ENCODE measurements at regions not wholly inside any gene's neighbourhood (a gene's known extent, or its start where the extent isn't known, plus 50 kb on each side); places are given as distances from the start of the nearest gene placed in this dataset.

GRCh38 chr2:187978356-187978755, 313.3 kb upstream of the GULP1 start (continued):
- TF ChIP-seq CHD7 (IDR thresholded peaks at IDR 0.05; ENCODE audit: insufficient replicate concordance, low read length) (no peak), KDM4A (IDR thresholded peaks at IDR 0.05; ENCODE audit: low read depth, low read length, severe bottlenecking) (no peak), HDAC6 (IDR thresholded peaks at IDR 0.05; ENCODE audit: low read depth, low read length) (no peak), MAX (IDR thresholded peaks at IDR 0.05) (no peak), SP1 (IDR thresholded peaks at IDR 0.05; ENCODE audit: low read depth, low read length) (no peak), RFX5 (IDR thresholded peaks at IDR 0.05; ENCODE audit: borderline replicate concordance, low read depth, low read length) (no peak), JUND (IDR thresholded peaks at IDR 0.05; ENCODE audit: low read length) (no peak), RNF2 (IDR thresholded peaks at IDR 0.05; ENCODE audit: borderline replicate concordance, low read depth, low read length, missing control alignments, poor library complexity, severe bottlenecking) (no peak), ATF3 (IDR thresholded peaks at IDR 0.05; ENCODE audit: insufficient read depth, low read depth, low read length) (no peak), ZNF274 (IDR thresholded peaks at IDR 0.05; ENCODE audit: borderline replicate concordance, extremely low read depth, low read length) (no peak), EZH2 (IDR thresholded peaks at IDR 0.05; ENCODE audit: low read depth, low read length, severe bottlenecking) (no peak)

Data from H1 (cell line).